ENCODE measurements at regions not wholly inside any gene's neighbourhood (a gene's known extent, or its start where the extent isn't known, plus 50 kb on each side); places are given as distances from the start of the nearest gene placed in this dataset.

- TF ChIP-seq, protein P1, sequence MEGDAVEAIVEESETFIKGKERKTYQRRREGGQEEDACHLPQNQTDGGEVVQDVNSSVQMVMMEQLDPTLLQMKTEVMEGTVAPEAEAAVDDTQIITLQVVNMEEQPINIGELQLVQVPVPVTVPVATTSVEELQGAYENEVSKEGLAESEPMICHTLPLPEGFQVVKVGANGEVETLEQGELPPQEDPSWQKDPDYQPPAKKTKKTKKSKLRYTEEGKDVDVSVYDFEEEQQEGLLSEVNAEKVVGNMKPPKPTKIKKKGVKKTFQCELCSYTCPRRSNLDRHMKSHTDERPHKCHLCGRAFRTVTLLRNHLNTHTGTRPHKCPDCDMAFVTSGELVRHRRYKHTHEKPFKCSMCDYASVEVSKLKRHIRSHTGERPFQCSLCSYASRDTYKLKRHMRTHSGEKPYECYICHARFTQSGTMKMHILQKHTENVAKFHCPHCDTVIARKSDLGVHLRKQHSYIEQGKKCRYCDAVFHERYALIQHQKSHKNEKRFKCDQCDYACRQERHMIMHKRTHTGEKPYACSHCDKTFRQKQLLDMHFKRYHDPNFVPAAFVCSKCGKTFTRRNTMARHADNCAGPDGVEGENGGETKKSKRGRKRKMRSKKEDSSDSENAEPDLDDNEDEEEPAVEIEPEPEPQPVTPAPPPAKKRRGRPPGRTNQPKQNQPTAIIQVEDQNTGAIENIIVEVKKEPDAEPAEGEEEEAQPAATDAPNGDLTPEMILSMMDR (IDR thresholded peaks at IDR 0.05): no peak
- no peak for TF ChIP-seq POLR2A (IDR thresholded peaks at IDR 0.05)
These were observed 87.0 kb downstream of the CD164 start for GRCh38 chr6:109295109-109295773.
